Choroid plexus epithelial cell (primary cell): ENCODE measurements at regions not wholly inside any gene's neighbourhood (a gene's known extent, or its start where the extent isn't known, plus 50 kb on each side); places are given as distances from the start of the nearest gene placed in this dataset.
A peak's percentile ranks its signal among the peaks of the same experiment; 100 is the strongest.

Experiments used
- DNase-seq: peaks from one replicate; pipeline ENCODE4 v3.0.0-alpha.2; 2010; ENCODE audit warnings: low read depth
- H3K4me3 ChIP-seq: 2 replicates; pipeline ENCODE4 v1.5.1; 2011; ENCODE audit warnings: low read depth, mild to moderate bottlenecking, control low read depth, low read length, moderate library complexity
- CTCF ChIP-seq: conservative IDR thresholded peaks from 2 replicates; pipeline ENCODE4 v1.5.1; 2011; ENCODE audit warnings: low read depth, mild to moderate bottlenecking, control low read depth, inconsistent platforms, low read length, moderate library complexity

GRCh38 chr4:148676344-148676743, 234.1 kb upstream of the NR3C2 start:
- H3K4me3 ChIP-seq, result no peak overlapping the region
- no peak for TF ChIP-seq CTCF
- no peak for DNase-seq

GRCh38 chr4:148674876-148675275, 232.7 kb upstream of the NR3C2 start:
- no peak for TF ChIP-seq CTCF
- DNase-seq, result no peak

GRCh38 chr4:148664636-148665035, 222.4 kb upstream of the NR3C2 start:
- H3K4me3 ChIP-seq, result no peak overlapping the region
- no peak for TF ChIP-seq CTCF
- no peak for DNase-seq

More at GRCh38 chr4:148674876-148675275, 232.7 kb upstream of the NR3C2 start:
- no peak overlapping the region for H3K4me3 ChIP-seq

GRCh38 chr4:148654131-148654530, 211.9 kb upstream of the NR3C2 start:
- DNase-seq, result no peak
- TF ChIP-seq CTCF, result no peak
- H3K4me3 ChIP-seq, result no peak overlapping the region

- peak; percentile 29 for DNase-seq
Observed at GRCh38 chr4:148653681-148654080, 211.5 kb upstream of the NR3C2 start.

GRCh38 chr4:148651991-148652390, 209.8 kb upstream of the NR3C2 start:
- no peak for TF ChIP-seq CTCF

More at GRCh38 chr4:148653681-148654080, 211.5 kb upstream of the NR3C2 start:
- H3K4me3 ChIP-seq, result no peak overlapping the region
- TF ChIP-seq CTCF, result no peak

GRCh38 chr4:148649652-148650331, 207.6 kb upstream of the NR3C2 start:
- DNase-seq, result peak; percentile 52

More at GRCh38 chr4:148651991-148652390, 209.8 kb upstream of the NR3C2 start:
- no peak for DNase-seq
- H3K4me3 ChIP-seq, result no peak overlapping the region

More at GRCh38 chr4:148649652-148650331, 207.6 kb upstream of the NR3C2 start:
- TF ChIP-seq CTCF, result no peak
- H3K4me3 ChIP-seq, result no peak overlapping the region
